ENCODE measurements at regions not wholly inside any gene's neighbourhood (a gene's known extent, or its start where the extent isn't known, plus 50 kb on each side); places are given as distances from the start of the nearest gene placed in this dataset.
"Not testable (repeated sequence)": the region's sequence is repeated elsewhere in the genome, so short reads cannot be mapped to it uniquely, and the experiment has no call there.

DNA sequence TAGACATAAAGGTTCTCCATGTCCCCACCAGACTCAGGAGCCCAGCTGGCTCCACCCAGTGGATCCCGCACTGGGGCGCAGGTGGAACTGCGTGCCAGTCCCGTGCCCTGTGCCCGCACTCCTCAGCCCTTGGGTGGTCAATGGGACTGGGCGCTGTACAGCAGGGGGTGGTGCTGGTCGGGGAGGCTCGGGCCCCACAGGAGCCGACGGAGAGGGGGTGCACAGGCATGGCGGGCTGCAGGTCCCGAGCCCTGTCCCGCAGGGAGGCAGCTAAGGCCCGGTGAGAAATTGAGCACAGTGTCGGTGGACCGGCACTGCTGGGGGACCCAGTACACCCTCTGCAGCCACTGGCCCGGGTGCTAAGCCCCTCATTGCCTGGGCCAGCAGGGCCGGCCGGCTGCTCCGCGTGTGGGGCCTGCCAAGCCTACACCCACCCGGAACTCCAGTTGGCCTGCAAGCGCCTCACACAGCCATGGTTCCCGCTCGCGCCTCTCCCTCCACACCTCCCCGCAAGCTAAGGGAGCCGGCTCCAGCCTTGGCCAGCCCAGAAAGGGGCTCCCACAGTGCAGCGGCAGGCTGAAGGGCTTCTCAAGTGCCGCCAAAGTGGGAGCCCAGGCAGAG, 832.9 kb downstream of the CENPC start:
- H3K79me2 ChIP-seq (ENCODE audit: insufficient read depth, low read length); H3K27ac ChIP-seq (ENCODE audit: extremely low read length, insufficient read depth, low read length); H3K27me3 ChIP-seq (ENCODE audit: control insufficient read depth in 1 of 2, insufficient read depth in 2 of 2, low read length in 2 of 2); FAIRE-seq; in situ Hi-C loops (cut with HindIII; ENCODE audit: extremely low pct_ligation_motif_present, low pct_unique_long_range_greater_than_20kb); DNase-seq (ENCODE audit: low spot score); H3K4me3 ChIP-seq (replicated peaks in 1 of 3; ENCODE audit: insufficient read depth in 1 of 3, low read depth in 2 of 3, low read length in 3 of 3); H4K20me1 ChIP-seq (ENCODE audit: insufficient read depth, low read length); BruUV-seq (replicated peaks); H3K9me3 ChIP-seq (ENCODE audit: low read length); POLR2A ChIA-PET; CTCF ChIA-PET (ENCODE audit: low intra/inter-chr PET ratio, low total read pairs); H3K4me1 ChIP-seq (ENCODE audit: insufficient read depth, low read length); H3K4me2 ChIP-seq (ENCODE audit: low read depth, low read length); H3K36me3 ChIP-seq (replicated peaks in 1 of 2; ENCODE audit: control insufficient read depth in 1 of 2, insufficient read depth in 2 of 2, low read length in 2 of 2); ATAC-seq; intact Hi-C loops (cut with micrococcal nuclease; ENCODE audit: unreplicated experiment); H2AFZ ChIP-seq (ENCODE audit: low read length); H3K9ac ChIP-seq (ENCODE audit: insufficient read depth, low read depth, low read length): not testable (repeated sequence)
- 0% methylated on average over 1 of the region's 30 CpGs for WGBS (ENCODE audit: low lambda C conversion rate)

DNA sequence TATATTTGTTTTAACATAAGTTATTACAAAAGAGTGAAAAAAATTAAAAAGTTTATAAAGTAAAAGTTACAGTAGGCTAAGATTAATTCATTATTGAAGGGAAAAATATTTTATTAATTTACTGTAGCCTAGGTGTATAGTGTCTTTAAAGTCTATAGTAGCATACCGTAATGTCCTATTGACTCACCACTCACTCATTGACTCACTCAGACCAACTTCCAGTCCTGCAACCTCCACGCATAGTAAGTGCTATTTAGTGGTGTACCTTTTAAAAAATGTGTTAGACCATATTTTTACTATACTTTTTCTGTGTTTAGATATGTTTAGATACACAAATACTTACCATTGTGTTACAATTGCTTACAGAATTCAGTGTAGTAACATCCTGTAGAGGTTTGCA, 841.1 kb downstream of the CENPC start:
- Histone ChIP-seq H2AFZ (ENCODE audit: low read length) (no peak overlapping the region), H3K9ac (ENCODE audit: insufficient read depth, low read depth, low read length) (no peak overlapping the region), H3K4me1 (ENCODE audit: insufficient read depth, low read length) (no peaks in the 10 kb centered on the region), H3K79me2 (ENCODE audit: insufficient read depth, low read length) (no peaks in the 10 kb centered on the region), H3K27me3 (ENCODE audit: control insufficient read depth in 1 of 2, insufficient read depth in 2 of 2, low read length in 2 of 2) (no peaks in the 10 kb centered on the region; a peak in 1 of 5 replicates), H3K4me3 (replicated peaks in 1 of 3; ENCODE audit: insufficient read depth in 1 of 3, low read depth in 2 of 3, low read length in 3 of 3) (no peak overlapping the region), H3K4me2 (ENCODE audit: low read depth, low read length) (no peak overlapping the region), H4K20me1 (ENCODE audit: insufficient read depth, low read length) (no peaks in the 10 kb centered on the region), H3K9me3 (ENCODE audit: low read length) (no peaks in the 10 kb centered on the region), H3K27ac (ENCODE audit: extremely low read length, insufficient read depth, low read length) (no peak overlapping the region), H3K36me3 (replicated peaks in 1 of 2; ENCODE audit: control insufficient read depth in 1 of 2, insufficient read depth in 2 of 2, low read length in 2 of 2) (no peaks in the 10 kb centered on the region)
- 0% methylated on average over 2 of the region's 2 CpGs for WGBS (ENCODE audit: low lambda C conversion rate)
- ChIA-PET POLR2A (no interaction called here), CTCF (ENCODE audit: low intra/inter-chr PET ratio, low total read pairs) (no interaction called here)
- in situ Hi-C loops (cut with HindIII; ENCODE audit: extremely low pct_ligation_motif_present, low pct_unique_long_range_greater_than_20kb) = no loop called here
- FAIRE-seq = no peak
- intact Hi-C loops (cut with micrococcal nuclease; ENCODE audit: unreplicated experiment) = no loop called here
- BruUV-seq (replicated peaks) = no TSS peak
- TF ChIP-seq, protein P1, sequence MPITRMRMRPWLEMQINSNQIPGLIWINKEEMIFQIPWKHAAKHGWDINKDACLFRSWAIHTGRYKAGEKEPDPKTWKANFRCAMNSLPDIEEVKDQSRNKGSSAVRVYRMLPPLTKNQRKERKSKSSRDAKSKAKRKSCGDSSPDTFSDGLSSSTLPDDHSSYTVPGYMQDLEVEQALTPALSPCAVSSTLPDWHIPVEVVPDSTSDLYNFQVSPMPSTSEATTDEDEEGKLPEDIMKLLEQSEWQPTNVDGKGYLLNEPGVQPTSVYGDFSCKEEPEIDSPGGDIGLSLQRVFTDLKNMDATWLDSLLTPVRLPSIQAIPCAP (CRISPR knock-in tag; IDR thresholded peaks at IDR 0.05; ENCODE audit: low read depth) = no peak
- no peak for TF ChIP-seq TSC22D2 (CRISPR knock-in tag; IDR thresholded peaks at IDR 0.05; ENCODE audit: borderline replicate concordance)
- no peak for TF ChIP-seq ZNF605 (CRISPR knock-in tag; IDR thresholded peaks at IDR 0.05)
- TF ChIP-seq, protein P2, sequence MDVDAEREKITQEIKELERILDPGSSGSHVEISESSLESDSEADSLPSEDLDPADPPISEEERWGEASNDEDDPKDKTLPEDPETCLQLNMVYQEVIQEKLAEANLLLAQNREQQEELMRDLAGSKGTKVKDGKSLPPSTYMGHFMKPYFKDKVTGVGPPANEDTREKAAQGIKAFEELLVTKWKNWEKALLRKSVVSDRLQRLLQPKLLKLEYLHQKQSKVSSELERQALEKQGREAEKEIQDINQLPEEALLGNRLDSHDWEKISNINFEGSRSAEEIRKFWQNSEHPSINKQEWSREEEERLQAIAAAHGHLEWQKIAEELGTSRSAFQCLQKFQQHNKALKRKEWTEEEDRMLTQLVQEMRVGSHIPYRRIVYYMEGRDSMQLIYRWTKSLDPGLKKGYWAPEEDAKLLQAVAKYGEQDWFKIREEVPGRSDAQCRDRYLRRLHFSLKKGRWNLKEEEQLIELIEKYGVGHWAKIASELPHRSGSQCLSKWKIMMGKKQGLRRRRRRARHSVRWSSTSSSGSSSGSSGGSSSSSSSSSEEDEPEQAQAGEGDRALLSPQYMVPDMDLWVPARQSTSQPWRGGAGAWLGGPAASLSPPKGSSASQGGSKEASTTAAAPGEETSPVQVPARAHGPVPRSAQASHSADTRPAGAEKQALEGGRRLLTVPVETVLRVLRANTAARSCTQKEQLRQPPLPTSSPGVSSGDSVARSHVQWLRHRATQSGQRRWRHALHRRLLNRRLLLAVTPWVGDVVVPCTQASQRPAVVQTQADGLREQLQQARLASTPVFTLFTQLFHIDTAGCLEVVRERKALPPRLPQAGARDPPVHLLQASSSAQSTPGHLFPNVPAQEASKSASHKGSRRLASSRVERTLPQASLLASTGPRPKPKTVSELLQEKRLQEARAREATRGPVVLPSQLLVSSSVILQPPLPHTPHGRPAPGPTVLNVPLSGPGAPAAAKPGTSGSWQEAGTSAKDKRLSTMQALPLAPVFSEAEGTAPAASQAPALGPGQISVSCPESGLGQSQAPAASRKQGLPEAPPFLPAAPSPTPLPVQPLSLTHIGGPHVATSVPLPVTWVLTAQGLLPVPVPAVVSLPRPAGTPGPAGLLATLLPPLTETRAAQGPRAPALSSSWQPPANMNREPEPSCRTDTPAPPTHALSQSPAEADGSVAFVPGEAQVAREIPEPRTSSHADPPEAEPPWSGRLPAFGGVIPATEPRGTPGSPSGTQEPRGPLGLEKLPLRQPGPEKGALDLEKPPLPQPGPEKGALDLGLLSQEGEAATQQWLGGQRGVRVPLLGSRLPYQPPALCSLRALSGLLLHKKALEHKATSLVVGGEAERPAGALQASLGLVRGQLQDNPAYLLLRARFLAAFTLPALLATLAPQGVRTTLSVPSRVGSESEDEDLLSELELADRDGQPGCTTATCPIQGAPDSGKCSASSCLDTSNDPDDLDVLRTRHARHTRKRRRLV (CRISPR knock-in tag; IDR thresholded peaks at IDR 0.05) = no peak
- no peak for TF ChIP-seq ZNF557 (CRISPR knock-in tag; IDR thresholded peaks at IDR 0.05)
- no peak for ATAC-seq
- no peak for DNase-seq (ENCODE audit: low spot score)

All from HepG2 (cell line).